T-helper 2 cell (primary cell): ENCODE measurements at regions not wholly inside any gene's neighbourhood (a gene's known extent, or its start where the extent isn't known, plus 50 kb on each side); places are given as distances from the start of the nearest gene placed in this dataset.

Experiments used
- DNase-seq, 5 experiments: peaks; one replicate each; pipeline versions ENCODE4 v3.0.0 to v3.0.0-alpha.2; 2012 to 2022

GRCh38 chr5:4233671-4234070 is 638.0 kb downstream of the IRX1 start:
- DNase-seq, result no peak

- DNase-seq, result no peak
Measured at GRCh38 chr5:4243479-4244264, 648.0 kb downstream of the IRX1 start.

- no peak for DNase-seq
Measured at GRCh38 chr5:4244306-4244705, 648.7 kb downstream of the IRX1 start.

- DNase-seq, result no peak
Measured at GRCh38 chr5:4245076-4245475, 649.4 kb downstream of the IRX1 start.

- DNase-seq, result no peak
Measured at GRCh38 chr5:4245511-4245910, 649.9 kb downstream of the IRX1 start.

- DNase-seq, result no peak
Measured at GRCh38 chr5:4246447-4246846, 650.8 kb downstream of the IRX1 start.

- no peak for DNase-seq
Measured at GRCh38 chr5:4250254-4250653, 654.6 kb downstream of the IRX1 start.

GRCh38 chr5:4252385-4252784 is 656.8 kb downstream of the IRX1 start:
- DNase-seq, result no peak

- DNase-seq, result no peak
Measured at GRCh38 chr5:4254736-4255135, 659.1 kb downstream of the IRX1 start.

GRCh38 chr5:4255441-4255840 is 659.8 kb downstream of the IRX1 start:
- no peak for DNase-seq

- no peak for DNase-seq
Measured at GRCh38 chr5:4258170-4258569, 662.5 kb downstream of the IRX1 start.

GRCh38 chr5:4271193-4271592 is 675.6 kb downstream of the IRX1 start:
- DNase-seq, result no peak

- DNase-seq, result no peak
Measured at GRCh38 chr5:4275232-4275631, 679.6 kb downstream of the IRX1 start.

- no peak for DNase-seq
Measured at GRCh38 chr5:4294878-4295277, 699.2 kb downstream of the IRX1 start.

- peak in 1 of 5 experiments; percentile 3 for DNase-seq
Measured at GRCh38 chr5:4295663-4296339, 700.2 kb downstream of the IRX1 start.

- no peak for DNase-seq
Measured at GRCh38 chr5:4306057-4306456, 710.4 kb downstream of the IRX1 start.

GRCh38 chr5:4309026-4309425 is 713.4 kb downstream of the IRX1 start:
- DNase-seq, result no peak

- no peak for DNase-seq
Measured at GRCh38 chr5:4313138-4313537, 717.5 kb downstream of the IRX1 start.

GRCh38 chr5:4319478-4320128 is 724.0 kb downstream of the IRX1 start:
- DNase-seq, result no peak

- no peak for DNase-seq
Measured at GRCh38 chr5:4330327-4330726, 734.7 kb downstream of the IRX1 start.

GRCh38 chr5:4335078-4335477 is 739.4 kb downstream of the IRX1 start:
- DNase-seq, result no peak

- no peak for DNase-seq
Measured at GRCh38 chr5:4337519-4337918, 741.9 kb downstream of the IRX1 start.

- no peak for DNase-seq
Measured at GRCh38 chr5:4339949-4340348, 744.3 kb downstream of the IRX1 start.

GRCh38 chr5:4345850-4346249 is 750.2 kb downstream of the IRX1 start:
- DNase-seq, result no peak
